LNCaP clone FGC (cell line): ENCODE measurements at regions not wholly inside any gene's neighbourhood (a gene's known extent, or its start where the extent isn't known, plus 50 kb on each side); places are given as distances from the start of the nearest gene placed in this dataset.

ENCODE experiments used
- DNase-seq: peaks from one replicate; pipeline ENCODE4 v3.0.0-alpha.2; 2011; ENCODE audit warnings: low read depth
- H3K4me3 ChIP-seq: 2 replicates; pipeline ENCODE4 v1.5.1; 2011; ENCODE audit warnings: mild to moderate bottlenecking, low read depth, low read length, control low read depth
- CTCF ChIP-seq: IDR thresholded peaks from 2 replicates; pipeline ENCODE4 v1.5.1; 2012; ENCODE audit warnings: mild to moderate bottlenecking; ENCODE audit not compliant: control insufficient read depth, insufficient read depth; ENCODE audit errors: extremely low read depth

DNA sequence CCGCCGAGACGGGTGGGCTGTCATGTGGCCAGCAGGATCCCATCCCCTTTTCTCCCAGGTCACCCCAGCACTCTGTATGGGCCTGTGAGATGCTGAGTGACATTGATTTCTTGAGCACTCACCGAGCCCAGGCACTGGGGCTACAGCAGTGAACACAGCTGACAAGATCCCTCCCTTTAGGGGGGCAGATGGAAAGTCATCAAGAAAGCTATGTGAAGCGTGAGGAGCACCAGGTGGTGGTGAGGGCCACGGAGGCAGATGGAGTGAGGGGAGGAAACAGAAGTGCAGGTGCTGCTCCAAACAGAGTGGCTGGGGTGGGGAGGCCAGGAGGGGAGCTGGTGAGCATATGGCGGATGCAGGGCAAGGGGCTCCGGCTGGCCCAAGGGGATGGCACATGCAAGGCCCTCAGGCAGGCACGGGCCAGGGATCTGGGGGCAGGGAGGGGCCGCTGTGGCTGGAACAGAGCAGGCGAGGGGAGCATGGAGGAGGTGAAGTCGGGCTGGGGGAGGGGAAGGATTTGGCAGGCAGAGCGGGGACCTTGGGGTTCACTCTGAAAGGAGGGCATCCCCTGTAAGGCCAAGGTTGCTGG is 184.0 kb downstream of the BMP7 start:
- no peak for DNase-seq
- TF ChIP-seq CTCF: no peak
- no peak overlapping the region for H3K4me3 ChIP-seq

DNA sequence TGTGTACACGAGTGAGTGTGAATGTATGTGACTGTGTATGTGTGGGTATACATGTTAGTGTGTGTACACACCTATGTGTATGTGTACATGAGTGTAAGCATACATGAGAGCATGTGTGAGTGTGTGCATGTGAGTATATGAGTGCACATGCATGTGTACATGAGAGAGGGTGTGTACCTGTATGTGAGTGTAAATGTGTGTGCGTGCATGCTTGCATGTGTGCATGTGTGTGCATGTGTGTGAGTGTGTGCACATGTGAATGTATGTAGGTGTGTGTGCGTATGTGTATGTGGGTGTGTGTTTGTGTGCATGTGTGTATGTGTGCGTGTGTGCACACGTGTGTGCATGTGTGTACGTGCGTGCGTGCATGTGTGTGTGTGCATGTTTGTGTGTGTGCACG is 183.4 kb downstream of the BMP7 start:
- TF ChIP-seq CTCF: no peak
- no peak for DNase-seq
- no peak overlapping the region for H3K4me3 ChIP-seq

- no peak overlapping the region for H3K4me3 ChIP-seq
- DNase-seq: no peak
- no peak for TF ChIP-seq CTCF
Observed at GRCh38 chr20:57086066-57086465, 180.4 kb downstream of the BMP7 start.

DNA sequence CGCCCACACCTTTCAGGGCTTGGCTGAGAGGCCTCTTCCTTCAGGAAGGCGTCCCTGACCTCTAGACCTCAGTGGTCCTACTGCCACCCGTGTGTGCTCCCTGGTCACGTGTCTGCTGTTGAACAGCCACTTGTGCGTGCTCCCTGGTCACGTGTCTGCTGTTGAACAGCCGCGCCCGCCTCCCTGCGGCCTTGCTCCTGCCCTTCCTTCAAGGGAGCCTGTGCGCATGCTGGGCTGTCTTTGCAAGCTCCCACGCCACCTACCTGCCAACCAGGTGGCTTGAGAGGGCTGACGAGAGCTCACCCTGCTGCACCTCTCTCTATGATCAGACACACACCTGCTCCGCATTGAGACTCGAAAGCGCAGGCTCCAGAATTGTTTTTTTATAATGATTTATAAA is 179.3 kb downstream of the BMP7 start:
- 0 out of 2 replicates have a peak, but pooled peaks have one; percentile 23 for TF ChIP-seq CTCF
- no peak overlapping the region for H3K4me3 ChIP-seq
- no peak for DNase-seq

GRCh38 chr20:57087705-57088104 is 178.7 kb downstream of the BMP7 start:
- no peak for TF ChIP-seq CTCF
- no peak overlapping the region for H3K4me3 ChIP-seq
- no peak for DNase-seq

DNA sequence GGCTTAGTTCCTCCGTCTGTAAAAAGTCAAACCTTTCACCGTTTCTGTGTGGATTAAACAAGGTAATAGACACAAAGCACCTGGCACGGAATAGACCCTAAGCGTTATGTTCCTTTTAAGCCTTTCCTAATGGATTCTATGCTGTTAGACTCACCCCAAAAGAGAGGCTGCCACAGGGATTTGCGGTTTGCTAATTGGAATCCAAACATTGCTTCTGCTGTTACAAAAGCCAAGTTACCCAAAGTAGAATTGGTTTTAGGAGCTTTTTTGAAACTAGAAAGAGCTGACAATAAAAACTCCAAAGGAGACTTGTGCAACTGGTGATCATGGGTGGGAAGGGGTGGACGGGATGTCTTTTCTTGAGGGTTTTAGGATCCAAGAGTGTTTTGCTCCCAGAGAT is 178.0 kb downstream of the BMP7 start:
- no peak overlapping the region for H3K4me3 ChIP-seq
- no peak for TF ChIP-seq CTCF
- DNase-seq: no peak

DNA sequence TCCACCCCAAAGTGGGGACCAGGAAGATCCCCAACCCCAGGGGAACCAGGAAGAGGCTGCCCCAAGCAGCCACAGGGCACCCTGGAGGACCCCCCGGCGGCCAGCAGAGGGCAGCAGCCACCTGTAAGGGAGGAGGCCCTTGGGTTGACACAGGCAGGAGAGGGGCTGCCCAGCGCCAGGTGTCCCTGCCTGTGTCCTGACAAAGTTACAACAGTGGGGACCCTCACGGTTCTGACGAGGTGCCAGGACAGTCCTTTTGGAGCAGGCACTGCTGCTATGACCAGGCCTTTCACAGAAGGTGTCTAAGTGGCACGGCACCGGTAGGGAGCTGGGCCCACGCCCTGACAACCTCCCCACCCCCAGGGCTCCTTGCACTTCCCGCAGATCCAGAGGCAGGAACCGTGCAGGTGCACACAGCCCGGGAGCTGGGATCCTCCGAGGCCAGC is 176.7 kb downstream of the BMP7 start:
- DNase-seq: no peak
- no peak overlapping the region for H3K4me3 ChIP-seq
- TF ChIP-seq CTCF: peak; percentile 93
